ENCODE measurements at regions not wholly inside any gene's neighbourhood (a gene's known extent, or its start where the extent isn't known, plus 50 kb on each side); places are given as distances from the start of the nearest gene placed in this dataset.

GRCh38 chrX:125694171-125694570 lies 374.5 kb downstream of the TEX13C start:
- FAIRE-seq, result no peak
- Histone ChIP-seq H3K4me2 (ENCODE audit: insufficient read depth, low read length) (no peak overlapping the region), H3K9me1 (ENCODE audit: control insufficient read depth, insufficient read depth, low read length) (no peaks in the 10 kb centered on the region), H2AFZ (ENCODE audit: low read depth, low read length) (no peak overlapping the region), H3K79me2 (ENCODE audit: control insufficient read depth, insufficient read depth, low read length) (no peaks in the 10 kb centered on the region), H4K20me1 (replicated peaks; ENCODE audit: control insufficient read depth, insufficient read depth, low read length) (no peaks in the 10 kb centered on the region), H3K27me3 (ENCODE audit: control insufficient read depth in 2 of 2, insufficient read depth in 2 of 2, low read length in 2 of 2) (no peaks in the 10 kb centered on the region), H3K27ac (ENCODE audit: extremely low read depth, low read depth, low read length) (no peak overlapping the region), H3K4me1 (replicated peaks in 1 of 2; ENCODE audit: control insufficient read depth in 2 of 2, insufficient read depth in 2 of 2, low read length in 2 of 2) (no peaks in the 10 kb centered on the region), H3K36me3 (ENCODE audit: control insufficient read depth, insufficient read depth, low read length) (no peaks in the 10 kb centered on the region), H3K4me3 (no peak overlapping the region), H3K9me3 (replicated peaks; ENCODE audit: control insufficient read depth, insufficient read depth, low read depth, low read length) (no peaks in the 10 kb centered on the region), H3K9ac (ENCODE audit: insufficient read depth in 1 of 2, low read depth in 2 of 2, low read length in 2 of 2) (no peak overlapping the region)
- ChIA-PET CTCF (ENCODE audit: low intra/inter-chr PET ratio) (no interaction called here), POLR2A (interaction anchor here (0.6 kb wide), 1 partner anchor 1501 kb away, joined by 3 read pairs; no protein-coding TSS in a partner anchor)
- in situ Hi-C loops (cut with MboI), result no loop called here
- BruUV-seq (replicated peaks), result no TSS peak
- TF ChIP-seq BACH1 (tag; IDR thresholded peaks at IDR 0.05) (no peak), ERF (CRISPR knock-in tag; IDR thresholded peaks at IDR 0.05) (no peak), U2AF2 (optimal IDR thresholded peaks at IDR 0.05; ENCODE audit: low read depth, low read length) (no peak), ZNF175 (CRISPR knock-in tag; IDR thresholded peaks at IDR 0.05; ENCODE audit: low read depth) (no peak), ESRRB (CRISPR knock-in tag; IDR thresholded peaks at IDR 0.05; ENCODE audit: borderline replicate concordance) (no peak), ZKSCAN1 (IDR thresholded peaks at IDR 0.05; ENCODE audit: low read depth, low read length) (no peak), NR2C1 (IDR thresholded peaks at IDR 0.05) (no peak), NR2C1 (tag; IDR thresholded peaks at IDR 0.05) (no peak), ZNF695 (CRISPR knock-in tag; IDR thresholded peaks at IDR 0.05) (no peak), ZNF766 (CRISPR knock-in tag; conservative IDR thresholded peaks at IDR 0.05) (no peak)
- TF ChIP-seq, protein P1, sequence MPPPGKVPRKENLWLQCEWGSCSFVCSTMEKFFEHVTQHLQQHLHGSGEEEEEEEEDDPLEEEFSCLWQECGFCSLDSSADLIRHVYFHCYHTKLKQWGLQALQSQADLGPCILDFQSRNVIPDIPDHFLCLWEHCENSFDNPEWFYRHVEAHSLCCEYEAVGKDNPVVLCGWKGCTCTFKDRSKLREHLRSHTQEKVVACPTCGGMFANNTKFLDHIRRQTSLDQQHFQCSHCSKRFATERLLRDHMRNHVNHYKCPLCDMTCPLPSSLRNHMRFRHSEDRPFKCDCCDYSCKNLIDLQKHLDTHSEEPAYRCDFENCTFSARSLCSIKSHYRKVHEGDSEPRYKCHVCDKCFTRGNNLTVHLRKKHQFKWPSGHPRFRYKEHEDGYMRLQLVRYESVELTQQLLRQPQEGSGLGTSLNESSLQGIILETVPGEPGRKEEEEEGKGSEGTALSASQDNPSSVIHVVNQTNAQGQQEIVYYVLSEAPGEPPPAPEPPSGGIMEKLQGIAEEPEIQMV (tag; conservative IDR thresholded peaks at IDR 0.05; ENCODE audit: low read depth), result no peak
- TF ChIP-seq, protein P2, sequence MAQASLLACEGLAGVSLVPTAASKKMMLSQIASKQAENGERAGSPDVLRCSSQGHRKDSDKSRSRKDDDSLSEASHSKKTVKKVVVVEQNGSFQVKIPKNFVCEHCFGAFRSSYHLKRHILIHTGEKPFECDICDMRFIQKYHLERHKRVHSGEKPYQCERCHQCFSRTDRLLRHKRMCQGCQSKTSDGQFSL (CRISPR knock-in tag; IDR thresholded peaks at IDR 0.05), result no peak
- TF ChIP-seq, protein P2 (tag; IDR thresholded peaks at IDR 0.05), result no peak
- ATAC-seq, result no peak
- intact Hi-C loops (cut with micrococcal nuclease), result no loop called here
- no peak for DNase-seq (ENCODE audit: extremely low read depth in 1 of 4, low spot score in 3 of 4)
- WGBS (ENCODE audit: insufficient coverage, low coverage, missing lambda C conversion rate), result 0% methylated on average over 1 of the region's 1 CpG
